GM18519 (cell line): ENCODE measurements at regions not wholly inside any gene's neighbourhood (a gene's known extent, or its start where the extent isn't known, plus 50 kb on each side); places are given as distances from the start of the nearest gene placed in this dataset.
"Not testable (repeated sequence)": the region's sequence is repeated elsewhere in the genome, so short reads cannot be mapped to it uniquely, and the experiment has no call there.

Experiments
- ATAC-seq: cut with Tn5 transposase; IDR thresholded peaks from one replicate; pipeline ENCODE4 v1.9.1; 2021; ENCODE audit warnings: mild to moderate bottlenecking, moderate library complexity; ENCODE audit not compliant: unreplicated experiment, low FRiP score

- not testable (repeated sequence) for ATAC-seq
These were observed 440.0 kb downstream of the PRELID2 start for GRCh38 chr5:145395151-145395550.

- no peak for ATAC-seq
These were observed 441.7 kb downstream of the PRELID2 start for GRCh38 chr5:145393426-145393825.

GRCh38 chr5:145389047-145389446, 446.1 kb downstream of the PRELID2 start:
- no peak for ATAC-seq

GRCh38 chr5:145385276-145385675, 449.9 kb downstream of the PRELID2 start:
- ATAC-seq = no peak

- ATAC-seq = no peak
These were observed 456.9 kb downstream of the PRELID2 start for GRCh38 chr5:145378226-145378625.

GRCh38 chr5:145375521-145375920, 459.6 kb downstream of the PRELID2 start:
- no peak for ATAC-seq

GRCh38 chr5:145365464-145365863, 469.7 kb downstream of the PRELID2 start:
- ATAC-seq = no peak

- no peak for ATAC-seq
These were observed 472.9 kb downstream of the PRELID2 start for GRCh38 chr5:145362266-145362665.

GRCh38 chr5:145360936-145361335, 474.2 kb downstream of the PRELID2 start:
- no peak for ATAC-seq

- no peak for ATAC-seq
These were observed 484.6 kb downstream of the PRELID2 start for GRCh38 chr5:145350513-145350912.

- ATAC-seq = peak; percentile 55
These were observed 488.0 kb downstream of the PRELID2 start for GRCh38 chr5:145347026-145347616.

- ATAC-seq = no peak
These were observed 489.4 kb downstream of the PRELID2 start for GRCh38 chr5:145345511-145346287.

GRCh38 chr5:145341842-145342241, 493.3 kb downstream of the PRELID2 start:
- no peak for ATAC-seq

GRCh38 chr5:145340099-145340498, 495.0 kb downstream of the PRELID2 start:
- ATAC-seq = no peak

- no peak for ATAC-seq
These were observed 510.2 kb downstream of the PRELID2 start for GRCh38 chr5:145324767-145325479.

- ATAC-seq = no peak
These were observed 511.0 kb downstream of the PRELID2 start for GRCh38 chr5:145324101-145324500.

GRCh38 chr5:145316282-145316681, 518.9 kb downstream of the PRELID2 start:
- ATAC-seq = no peak

GRCh38 chr5:145307866-145308382, 527.2 kb downstream of the PRELID2 start:
- ATAC-seq = no peak

- ATAC-seq = no peak
These were observed 539.8 kb downstream of the PRELID2 start for GRCh38 chr5:145295236-145295835.

GRCh38 chr5:145294331-145294730, 540.8 kb downstream of the PRELID2 start:
- ATAC-seq = no peak

GRCh38 chr5:145293716-145294115, 541.4 kb downstream of the PRELID2 start:
- ATAC-seq = no peak
